ENCODE measurements at regions not wholly inside any gene's neighbourhood (a gene's known extent, or its start where the extent isn't known, plus 50 kb on each side); places are given as distances from the start of the nearest gene placed in this dataset.

GRCh38 chr9:29778281-29778849, 2205.1 kb upstream of the C9orf72 start:
- DNase-seq (ENCODE audit: low read depth, low spot score) (no peak), ATAC-seq (no peak)
- BruUV-seq (replicated peaks) = no TSS peak
- Histone ChIP-seq H3K27me3 (ENCODE audit: insufficient read depth, low read length) (no peaks in the 10 kb centered on the region), H4K20me1 (ENCODE audit: insufficient read depth) (no peaks in the 10 kb centered on the region), H3K27ac (ENCODE audit: low read depth, low read length) (no peak overlapping the region), H3K9me3 (ENCODE audit: control insufficient read depth in 1 of 2, insufficient read depth in 1 of 2, low read depth in 1 of 2, low read length in 2 of 2) (no peaks in the 10 kb centered on the region), H3K36me3 (ENCODE audit: control insufficient read depth in 1 of 2, insufficient read depth in 2 of 2, low read length in 2 of 2) (no peaks in the 10 kb centered on the region), H3K9ac (ENCODE audit: low read length) (no peak overlapping the region), H3K9me2 (ENCODE audit: insufficient read depth) (no peaks in the 10 kb centered on the region), H3K4me2 (ENCODE audit: low read length) (no peak overlapping the region), H3K4me3 (replicated peaks in 1 of 2; ENCODE audit: low read depth in 1 of 2, low read length in 2 of 2) (no peak overlapping the region), H2AFZ (ENCODE audit: low read depth, low read length, poor library complexity, severe bottlenecking) (no peak overlapping the region), H3K4me1 (ENCODE audit: control insufficient read depth in 1 of 2, insufficient read depth in 2 of 2, low read length in 2 of 2) (no peaks in the 10 kb centered on the region), H3K79me2 (ENCODE audit: insufficient read depth, low read length) (no peaks in the 10 kb centered on the region)
- ChIA-PET CTCF (no interaction called here), RAD21 (ENCODE audit: low non-redundant PET in 1 of 2, low total read pairs in 2 of 2, uncharacterized antibody in 2 of 2, unreplicated experiment in 2 of 2) (no interaction called here), POLR2A (no interaction called here)
- intact Hi-C loops (cut with micrococcal nuclease) = no loop called here
- TF ChIP-seq POLR2A (IDR thresholded peaks at IDR 0.05; ENCODE audit: borderline replicate concordance, extremely low read depth, insufficient read depth, insufficient read length) = no peak

GRCh38 chr9:29793970-29794369, 2220.7 kb upstream of the C9orf72 start:
- no peak overlapping the region for H3K4me2 ChIP-seq (ENCODE audit: low read length)
- ChIA-PET CTCF (no interaction called here), POLR2A (no interaction called here), RAD21 (ENCODE audit: low non-redundant PET in 1 of 2, low total read pairs in 2 of 2, uncharacterized antibody in 2 of 2, unreplicated experiment in 2 of 2) (no interaction called here)
- no peak overlapping the region for H3K27ac ChIP-seq (ENCODE audit: low read depth, low read length)
- no peaks in the 10 kb centered on the region for H3K36me3 ChIP-seq (ENCODE audit: control insufficient read depth in 1 of 2, insufficient read depth in 2 of 2, low read length in 2 of 2)
- peaks cover 0 to 3% of the 10 kb centered on the region in 2 experiments; a peak in 1 of 4 replicates for H3K9me3 ChIP-seq (ENCODE audit: control insufficient read depth in 1 of 2, insufficient read depth in 1 of 2, low read depth in 1 of 2, low read length in 2 of 2)
- H3K79me2 ChIP-seq (ENCODE audit: insufficient read depth, low read length) = no peaks in the 10 kb centered on the region
- BruUV-seq (replicated peaks) = no TSS peak
- no peak overlapping the region for H3K4me3 ChIP-seq (replicated peaks in 1 of 2; ENCODE audit: low read depth in 1 of 2, low read length in 2 of 2)
- no peak overlapping the region for H3K9ac ChIP-seq (ENCODE audit: low read length)
- no peaks in the 10 kb centered on the region for H3K27me3 ChIP-seq (ENCODE audit: insufficient read depth, low read length)
- H3K9me2 ChIP-seq (ENCODE audit: insufficient read depth) = no peaks in the 10 kb centered on the region
- H2AFZ ChIP-seq (ENCODE audit: low read depth, low read length, poor library complexity, severe bottlenecking) = no peak overlapping the region
- no peaks in the 10 kb centered on the region for H3K4me1 ChIP-seq (ENCODE audit: control insufficient read depth in 1 of 2, insufficient read depth in 2 of 2, low read length in 2 of 2)
- no peaks in the 10 kb centered on the region for H4K20me1 ChIP-seq (ENCODE audit: insufficient read depth)
- no peak for ATAC-seq
- intact Hi-C loops (cut with micrococcal nuclease) = no loop called here
- no peak for DNase-seq (ENCODE audit: low read depth, low spot score)
- no peak for TF ChIP-seq CBX3 (IDR thresholded peaks at IDR 0.05; ENCODE audit: low read depth)
- no peak for TF ChIP-seq EZH2 (IDR thresholded peaks at IDR 0.05)
- TF ChIP-seq ZBTB33 (IDR thresholded peaks at IDR 0.05; ENCODE audit: extremely low read depth, insufficient replicate concordance, low read length) = no peak
- no peak for TF ChIP-seq JUND (IDR thresholded peaks at IDR 0.05)
- no peak for TF ChIP-seq YY1 (IDR thresholded peaks at IDR 0.05; ENCODE audit: extremely low read depth, insufficient replicate concordance, low read depth, low read length)
- no peak for TF ChIP-seq POLR2A (IDR thresholded peaks at IDR 0.05; ENCODE audit: borderline replicate concordance, extremely low read depth, insufficient read depth, insufficient read length)
- TF ChIP-seq TCF7L2 (IDR thresholded peaks at IDR 0.05; ENCODE audit: borderline replicate concordance, extremely low read depth, insufficient read depth, insufficient read length) = no peak
- no peak for TF ChIP-seq REST (IDR thresholded peaks at IDR 0.05; ENCODE audit: low read depth)
- no peak for TF ChIP-seq MAX (IDR thresholded peaks at IDR 0.05)
- no peak for TF ChIP-seq RAD21 (IDR thresholded peaks at IDR 0.05; ENCODE audit: low read depth)
- no peak for TF ChIP-seq CTCF (IDR thresholded peaks at IDR 0.05 in 2 of 3, conservative IDR thresholded peaks at IDR 0.05 in 1 of 3; ENCODE audit: borderline replicate concordance in 1 of 3, insufficient read depth in 1 of 3, low read depth in 2 of 3, low read length in 2 of 3)
- TF ChIP-seq SP1 (IDR thresholded peaks at IDR 0.05; ENCODE audit: low read depth) = no peak
